HG03571 (cell line): ENCODE measurements at regions not wholly inside any gene's neighbourhood (a gene's known extent, or its start where the extent isn't known, plus 50 kb on each side); places are given as distances from the start of the nearest gene placed in this dataset.

Experiments used
- ATAC-seq: cut with Tn5 transposase; IDR thresholded peaks from one replicate; pipeline ENCODE4 v1.9.1; 2021; ENCODE audit not compliant: unreplicated experiment

DNA sequence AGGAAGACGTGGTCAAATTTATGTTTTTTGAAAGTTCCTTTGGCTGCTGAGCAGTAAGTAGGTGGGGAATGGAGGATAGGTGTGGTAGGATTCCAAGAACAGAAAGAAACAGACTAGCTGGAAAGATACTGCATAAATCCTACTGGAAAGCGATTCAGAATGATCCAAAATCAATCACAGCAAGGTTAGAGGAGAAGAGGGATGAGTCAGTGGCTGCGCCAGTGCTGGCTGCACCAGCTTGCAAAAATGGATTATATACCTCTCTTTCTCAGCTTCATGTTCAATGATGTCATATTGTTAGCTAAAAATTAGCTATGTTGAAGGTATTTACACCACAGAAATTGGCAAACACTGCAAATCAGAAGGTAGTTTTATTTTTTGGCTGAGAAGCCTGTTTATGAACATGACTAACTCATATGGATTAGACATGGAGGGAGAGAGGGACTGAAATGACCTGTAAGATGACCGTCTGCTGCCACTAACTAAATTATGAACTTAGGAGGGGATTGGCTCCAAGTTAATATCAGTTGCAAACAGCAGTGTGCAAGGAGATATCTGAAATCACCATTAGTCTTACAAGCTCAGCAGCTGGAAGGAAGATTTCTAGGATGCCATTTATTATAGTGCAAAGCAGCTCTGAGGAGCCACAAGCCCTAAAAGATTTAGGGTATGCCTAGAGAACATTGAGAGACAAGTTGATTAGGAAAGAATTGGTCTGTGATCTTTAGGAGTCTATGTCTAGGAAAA lies 405.3 kb downstream of the MID1IP1 start:
- ATAC-seq: no peak

GRCh38 chrX:39211501-39211900 lies 410.2 kb downstream of the MID1IP1 start:
- ATAC-seq: no peak

DNA sequence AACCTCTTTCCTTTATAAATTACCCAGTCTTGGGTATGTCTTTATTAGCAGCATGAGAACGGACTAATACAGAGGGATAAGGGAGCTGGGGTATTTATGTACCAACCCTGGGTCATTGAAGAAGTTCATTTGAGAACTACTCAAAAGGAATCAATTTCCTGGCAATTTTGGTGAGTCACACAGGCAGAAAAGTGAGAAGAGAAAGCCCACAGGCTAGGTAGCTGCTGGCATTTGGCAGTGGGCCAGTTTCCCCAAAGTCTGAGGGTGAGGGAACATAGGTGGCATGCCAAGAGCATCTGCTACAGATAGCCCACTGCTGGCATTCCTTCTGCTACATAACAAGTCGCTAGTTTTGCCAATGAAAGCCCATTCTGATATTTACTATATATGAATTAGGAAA lies 411.2 kb downstream of the MID1IP1 start:
- ATAC-seq: no peak

DNA sequence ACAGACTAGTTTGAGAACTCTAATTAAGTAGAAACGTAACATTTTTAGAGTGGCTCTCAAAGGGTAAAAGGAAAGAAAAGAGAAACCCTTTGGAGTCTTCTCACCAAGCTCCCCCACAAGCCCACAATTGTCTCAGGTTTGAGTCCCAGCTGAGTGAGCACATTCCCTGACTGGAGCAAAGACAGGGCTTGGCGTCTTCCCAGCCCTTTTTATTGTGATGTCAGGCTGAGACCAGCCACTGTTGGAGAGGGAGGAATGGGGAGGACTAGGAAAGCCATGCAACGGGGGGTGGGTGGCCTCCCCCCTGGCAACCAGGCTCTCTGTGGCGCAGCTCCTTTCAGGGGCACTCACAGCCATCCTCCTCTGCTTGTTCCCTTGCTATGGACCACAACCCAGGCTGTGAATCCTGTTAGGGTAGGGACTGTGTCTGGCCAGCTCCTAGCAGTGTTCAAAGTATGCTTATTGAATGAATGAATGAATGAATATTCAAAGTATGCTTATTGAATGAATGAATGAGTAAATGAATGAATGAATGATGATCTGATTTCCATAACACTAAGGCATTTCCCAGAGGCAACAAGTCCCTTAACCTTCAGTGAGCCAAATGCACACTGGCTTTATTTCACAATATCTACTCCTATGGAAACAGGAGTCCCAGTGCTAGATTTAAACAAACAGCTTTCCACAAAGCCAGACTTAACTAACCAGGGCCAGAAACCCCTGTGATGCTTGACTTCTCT lies 413.3 kb downstream of the MID1IP1 start:
- ATAC-seq: no peak

- ATAC-seq: no peak
These were observed 419.7 kb downstream of the MID1IP1 start for GRCh38 chrX:39220952-39221351.

- ATAC-seq: no peak
These were observed 421.3 kb downstream of the MID1IP1 start for GRCh38 chrX:39222346-39223113.

DNA sequence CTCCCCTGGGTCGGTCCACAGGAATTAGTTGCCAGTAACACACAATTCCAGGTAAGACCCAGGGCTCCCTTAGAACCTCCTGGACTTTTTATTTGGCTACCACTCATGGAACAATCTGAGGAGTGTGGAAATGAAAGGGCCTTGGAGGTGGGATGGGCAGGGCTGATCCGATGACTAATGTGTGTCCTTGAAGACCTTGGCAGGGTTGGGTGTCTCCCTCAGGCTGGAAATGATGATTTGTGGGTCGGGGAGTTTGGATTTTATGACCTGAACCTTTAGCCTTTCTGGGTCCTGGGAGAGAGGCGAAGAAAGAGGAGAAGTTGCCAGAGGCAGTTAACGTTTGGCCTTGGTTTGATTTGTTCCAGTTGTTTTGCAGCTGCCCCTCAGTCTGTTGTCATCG lies 425.0 kb downstream of the MID1IP1 start:
- no peak for ATAC-seq

DNA sequence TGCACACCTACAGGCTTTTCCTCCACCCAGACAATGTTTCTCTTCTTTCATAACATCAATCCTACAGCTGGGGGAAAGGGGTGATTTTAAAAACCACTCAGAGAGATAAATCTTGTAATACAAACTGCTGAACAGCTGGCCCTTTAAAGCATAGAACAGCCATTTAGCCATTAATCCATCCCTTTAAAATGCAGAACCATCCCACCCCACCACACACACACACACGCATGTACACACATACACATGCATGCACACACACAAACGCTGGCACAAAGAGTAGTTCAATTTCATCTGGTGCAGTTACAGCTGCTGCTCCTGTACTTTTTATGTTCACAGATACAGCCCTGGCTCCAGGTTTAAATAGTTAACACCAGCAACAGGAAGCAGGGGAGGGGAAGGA lies 426.1 kb downstream of the MID1IP1 start:
- no peak for ATAC-seq

GRCh38 chrX:39238006-39238405 lies 436.7 kb downstream of the MID1IP1 start:
- no peak for ATAC-seq

DNA sequence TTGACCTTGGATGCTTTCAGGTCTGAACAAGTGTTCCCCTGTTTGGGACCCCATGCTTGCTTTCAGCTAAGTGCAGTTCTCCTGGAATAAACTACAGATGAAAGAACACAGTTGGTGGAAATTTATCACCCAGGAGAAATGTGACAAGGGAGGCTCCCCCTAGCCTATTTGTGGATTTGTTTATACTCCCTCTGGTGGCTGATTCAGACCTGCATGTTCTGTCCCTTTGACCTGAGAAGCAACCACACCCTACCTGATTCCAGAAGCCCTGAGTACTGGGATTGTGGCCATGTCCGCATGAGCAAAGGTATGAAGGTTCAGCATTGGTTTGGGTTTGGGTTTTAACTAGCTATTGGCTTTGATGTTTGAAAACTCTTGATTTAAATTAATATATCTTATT lies 440.9 kb downstream of the MID1IP1 start:
- no peak for ATAC-seq

DNA sequence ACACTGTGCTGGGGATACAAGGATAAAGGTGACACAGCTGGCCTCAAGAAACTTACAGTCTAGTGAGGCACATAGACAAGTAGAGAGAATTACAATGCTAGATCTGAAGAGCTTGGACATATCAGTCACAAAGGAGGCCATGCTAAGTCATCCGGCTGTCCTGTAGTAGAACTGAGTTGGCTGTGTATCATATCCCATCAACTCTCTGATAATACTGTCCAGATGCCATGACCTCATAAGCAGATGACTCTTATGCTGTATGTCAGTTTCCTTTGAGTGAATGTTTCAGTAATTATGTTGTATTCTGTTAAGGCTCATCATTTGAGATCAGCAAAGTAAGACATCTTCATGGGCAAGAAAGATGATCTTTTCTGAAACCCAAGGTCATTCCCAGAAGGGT lies 442.9 kb downstream of the MID1IP1 start:
- no peak for ATAC-seq

GRCh38 chrX:39245024-39245423 lies 443.8 kb downstream of the MID1IP1 start:
- no peak for ATAC-seq

DNA sequence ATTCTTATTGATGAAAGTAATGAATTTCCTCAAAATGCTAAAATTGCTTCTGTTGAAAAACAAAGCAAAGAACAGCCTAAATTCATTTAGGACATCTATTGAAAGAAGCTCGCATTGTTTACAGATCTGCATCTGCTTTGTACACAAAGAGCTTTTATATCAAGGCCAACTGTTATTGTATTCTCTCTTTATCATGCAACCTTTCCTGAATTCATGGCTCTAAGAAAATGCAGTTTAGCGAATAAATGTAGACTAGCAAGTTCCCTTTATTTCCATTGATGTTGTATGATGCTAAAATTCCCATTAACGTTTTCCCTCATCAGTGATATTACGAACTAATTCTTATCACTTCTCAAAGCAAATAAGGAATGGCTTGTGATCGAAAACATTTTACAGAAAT lies 446.3 kb downstream of the MID1IP1 start:
- ATAC-seq: no peak

DNA sequence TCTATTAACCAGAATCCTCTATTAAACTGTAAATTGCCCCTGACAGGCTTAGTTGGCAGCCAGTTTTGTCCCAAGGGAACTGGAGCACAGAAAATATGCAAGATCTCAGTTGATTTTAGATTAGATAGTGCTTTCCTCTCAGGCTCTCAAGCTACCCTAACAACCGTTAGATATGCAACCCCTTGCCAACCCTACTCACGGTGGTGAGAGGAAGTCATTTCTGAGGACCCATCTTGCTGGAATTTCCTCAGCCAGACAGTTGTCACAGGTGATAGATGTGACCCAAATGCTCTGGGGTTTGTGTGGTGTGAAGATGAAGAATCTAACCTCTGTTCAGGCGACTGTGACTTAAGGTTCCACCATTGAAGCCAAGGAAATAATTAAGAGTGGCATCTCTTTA lies 447.1 kb downstream of the MID1IP1 start:
- ATAC-seq: no peak

DNA sequence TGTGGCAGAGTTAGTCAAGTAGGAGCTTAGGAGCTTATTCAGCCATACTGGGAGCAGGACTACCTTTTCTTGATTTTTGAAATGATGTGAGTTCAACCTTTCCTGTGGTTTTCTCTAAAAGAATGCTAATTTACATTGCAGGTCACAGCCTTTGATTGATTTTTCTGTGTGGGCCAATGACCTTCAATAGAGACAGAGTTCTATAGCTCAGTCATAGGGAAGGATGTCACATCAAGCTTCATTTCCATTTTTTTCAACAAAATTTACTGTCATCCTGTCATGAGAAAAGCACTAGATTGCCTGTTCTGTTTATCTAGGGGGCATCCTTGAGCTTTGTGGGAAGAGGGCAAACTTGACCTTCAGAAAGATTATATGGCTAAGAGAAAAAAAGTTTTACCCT lies 448.7 kb downstream of the MID1IP1 start:
- ATAC-seq: no peak

- no peak for ATAC-seq
These were observed 450.7 kb downstream of the MID1IP1 start for GRCh38 chrX:39251995-39252394.

DNA sequence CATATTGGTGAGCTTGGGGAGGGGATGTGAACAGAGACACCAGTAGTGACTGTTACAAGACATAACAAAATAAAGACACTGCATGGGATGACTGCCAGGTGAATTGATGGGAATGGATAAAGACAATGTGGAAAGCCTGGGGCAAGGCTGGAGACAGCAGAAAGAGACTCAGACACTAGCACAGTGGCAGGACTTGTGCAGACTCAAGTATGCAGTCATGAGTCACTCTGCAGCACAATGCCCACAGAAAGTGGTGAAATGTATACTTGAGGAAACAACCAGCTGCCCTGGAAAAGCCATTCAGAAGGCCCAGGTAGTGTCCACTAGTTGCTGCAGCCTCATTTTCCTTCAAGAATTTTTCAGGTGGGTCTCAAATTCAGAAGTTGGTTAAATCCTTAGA lies 452.3 kb downstream of the MID1IP1 start:
- ATAC-seq: no peak

GRCh38 chrX:39258331-39258730 lies 457.1 kb downstream of the MID1IP1 start:
- no peak for ATAC-seq

- ATAC-seq: no peak
These were observed 459.7 kb downstream of the MID1IP1 start for GRCh38 chrX:39260965-39261364.

GRCh38 chrX:39261446-39262147 lies 460.3 kb downstream of the MID1IP1 start:
- ATAC-seq: no peak

DNA sequence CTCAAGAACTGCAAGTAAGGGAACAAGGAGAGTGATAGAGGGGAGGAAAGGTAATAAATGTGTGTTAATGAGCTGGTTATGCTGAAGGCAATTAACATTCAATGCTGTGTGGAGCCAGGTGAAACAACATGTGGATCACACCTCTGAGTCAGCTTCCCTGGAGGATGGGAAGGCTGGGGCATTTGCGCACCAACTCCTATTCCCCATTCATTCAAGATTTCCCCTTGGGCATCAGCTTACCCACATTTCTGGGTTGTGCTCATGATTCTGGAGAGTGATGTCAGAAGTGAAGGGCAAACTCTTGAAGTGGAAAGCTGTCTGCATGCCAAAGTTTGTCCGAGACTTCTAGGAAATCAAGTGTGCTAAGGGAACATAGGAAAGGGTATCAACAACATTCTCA lies 461.4 kb downstream of the MID1IP1 start:
- no peak for ATAC-seq
